HG03108 (cell line): ENCODE measurements at regions not wholly inside any gene's neighbourhood (a gene's known extent, or its start where the extent isn't known, plus 50 kb on each side); places are given as distances from the start of the nearest gene placed in this dataset.

ENCODE experiments used
- ATAC-seq: cut with Tn5 transposase; IDR thresholded peaks from one replicate; pipeline ENCODE4 v1.9.1; 2021; ENCODE audit warnings: moderate library complexity; ENCODE audit not compliant: unreplicated experiment

DNA sequence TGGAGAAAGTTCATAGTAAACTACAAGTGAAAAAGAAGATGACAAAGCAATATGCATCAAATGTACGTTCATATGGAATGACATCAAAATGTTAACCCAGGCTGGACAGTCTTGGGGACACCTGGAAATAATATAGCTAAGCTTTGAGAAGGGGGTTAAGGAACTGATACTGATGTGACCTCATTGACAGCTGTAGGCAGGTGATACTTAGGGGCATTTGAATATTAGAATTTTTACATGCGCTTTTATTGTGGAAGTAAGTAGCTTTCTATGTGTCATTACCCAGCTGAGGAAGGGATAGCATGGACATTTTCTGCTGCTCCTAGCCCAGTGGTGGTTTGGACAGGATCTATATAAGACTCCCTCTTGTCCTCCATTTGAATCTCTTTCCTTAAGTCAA, 299.7 kb downstream of the CWC27 start:
- ATAC-seq: no peak

DNA sequence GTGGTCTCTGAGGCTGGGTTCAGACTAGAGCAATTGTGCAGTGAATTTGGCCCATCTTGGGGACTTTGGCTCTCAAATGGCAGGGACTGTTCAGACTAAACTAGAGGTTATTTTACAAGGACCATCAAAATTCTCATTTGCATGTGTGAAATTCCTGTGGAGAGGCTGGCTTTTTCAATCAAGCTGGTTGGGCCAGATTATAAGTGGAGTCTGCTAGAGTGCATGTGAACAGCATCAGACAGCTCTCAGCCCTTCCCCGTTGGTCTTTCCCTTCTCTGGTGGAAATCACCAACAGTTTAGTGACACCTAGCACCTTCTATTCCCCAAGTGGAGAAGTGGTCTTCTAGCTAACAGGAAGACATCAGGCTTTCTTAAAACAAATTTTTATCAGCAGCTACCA, 301.3 kb downstream of the CWC27 start:
- no peak for ATAC-seq

DNA sequence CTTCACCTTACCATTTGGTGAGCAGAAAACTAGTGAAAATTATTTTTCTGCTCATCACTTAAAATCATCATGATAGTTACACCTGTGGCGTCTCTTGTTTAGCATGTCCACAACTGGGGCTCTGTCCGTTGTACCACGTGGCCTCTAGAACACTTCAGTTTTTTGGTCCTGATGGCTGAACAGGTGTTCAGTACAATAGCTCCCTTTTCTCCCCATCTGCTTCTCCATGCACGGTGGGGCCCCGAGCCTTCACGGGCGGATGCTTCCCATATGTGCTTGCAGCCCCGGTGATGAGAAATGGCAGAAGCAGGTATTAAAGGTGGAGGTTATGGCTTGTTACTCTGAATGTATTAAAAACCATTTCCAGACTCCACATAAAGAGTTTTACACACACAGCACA, 304.1 kb downstream of the CWC27 start:
- no peak for ATAC-seq

DNA sequence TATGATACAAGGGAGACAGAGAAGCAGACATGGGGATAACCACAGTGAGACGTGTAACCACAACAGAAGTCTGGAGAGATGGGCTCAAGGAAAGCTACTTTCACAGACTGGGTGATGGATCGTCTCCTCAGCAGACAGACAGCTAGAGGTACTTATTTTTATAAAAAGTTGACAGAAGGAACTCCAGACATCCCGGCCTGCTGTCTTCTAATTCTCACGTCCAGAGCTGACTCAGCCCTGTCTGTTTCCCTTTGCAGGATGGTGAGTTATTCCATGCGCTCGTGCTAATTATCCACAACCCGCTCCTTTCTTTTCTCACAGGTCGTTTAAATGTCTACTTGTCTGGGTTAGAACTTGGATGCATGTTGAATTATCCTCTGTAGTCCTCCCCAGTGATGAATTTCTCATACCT, 304.5 kb downstream of the CWC27 start:
- ATAC-seq: no peak

DNA sequence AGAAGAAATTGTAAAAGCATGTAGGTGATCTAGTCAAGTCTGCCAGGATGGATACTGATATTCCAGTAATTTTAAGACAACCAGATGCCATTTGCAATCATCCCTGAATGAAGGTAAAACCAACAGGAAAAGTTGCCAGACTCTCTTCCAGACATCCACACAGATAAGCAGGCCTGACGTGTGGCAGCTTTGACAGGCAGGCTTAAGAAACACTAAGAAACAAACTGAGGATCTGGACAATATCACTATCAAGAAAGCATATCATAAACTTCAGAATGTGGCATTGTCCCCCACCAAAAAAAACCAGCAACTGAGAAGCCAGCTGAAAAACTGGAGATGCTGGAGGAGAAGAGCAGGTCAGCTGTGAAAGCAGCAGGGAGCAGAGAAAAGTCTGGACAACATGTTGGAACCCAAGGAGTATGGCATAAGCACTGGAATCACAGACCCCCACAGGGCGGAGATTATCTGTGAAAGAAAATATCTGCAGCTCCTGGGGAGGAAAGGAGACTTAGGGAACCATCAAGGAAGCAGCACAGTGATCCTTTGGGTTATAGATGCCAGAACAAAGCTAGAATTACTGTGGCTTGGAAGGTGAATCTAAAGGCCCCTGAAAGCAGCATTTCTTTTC, 307.0 kb downstream of the CWC27 start:
- no peak for ATAC-seq

DNA sequence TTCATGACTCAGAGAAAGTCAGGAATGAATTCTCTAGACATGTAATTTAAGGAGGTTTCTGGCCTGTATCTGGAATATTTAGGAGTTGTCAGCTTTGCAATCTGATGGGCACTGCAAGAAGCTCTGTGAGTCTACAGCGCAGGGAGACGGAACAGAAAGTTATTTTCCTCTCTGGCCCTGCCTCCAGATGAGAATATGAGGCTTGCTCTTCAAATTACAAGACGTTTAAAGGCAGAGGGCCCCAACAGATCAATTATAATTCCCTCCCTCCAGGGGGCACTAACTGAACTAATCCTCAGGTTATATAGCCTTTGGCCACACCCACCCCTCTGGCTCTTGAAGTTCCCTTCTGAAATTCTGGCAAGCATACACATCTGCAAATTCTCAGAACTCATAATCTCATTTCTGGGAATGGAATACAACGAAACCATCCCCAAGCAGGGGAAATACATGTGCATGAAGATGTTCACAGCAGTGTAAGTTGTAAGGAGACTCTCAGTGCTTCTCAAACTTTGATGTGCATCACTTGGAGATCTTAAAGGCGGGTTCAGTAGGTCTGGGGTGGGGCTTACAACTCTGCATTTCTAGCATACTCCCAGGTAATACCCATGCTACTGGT, 307.6 kb downstream of the CWC27 start:
- peak; percentile 77 for ATAC-seq

DNA sequence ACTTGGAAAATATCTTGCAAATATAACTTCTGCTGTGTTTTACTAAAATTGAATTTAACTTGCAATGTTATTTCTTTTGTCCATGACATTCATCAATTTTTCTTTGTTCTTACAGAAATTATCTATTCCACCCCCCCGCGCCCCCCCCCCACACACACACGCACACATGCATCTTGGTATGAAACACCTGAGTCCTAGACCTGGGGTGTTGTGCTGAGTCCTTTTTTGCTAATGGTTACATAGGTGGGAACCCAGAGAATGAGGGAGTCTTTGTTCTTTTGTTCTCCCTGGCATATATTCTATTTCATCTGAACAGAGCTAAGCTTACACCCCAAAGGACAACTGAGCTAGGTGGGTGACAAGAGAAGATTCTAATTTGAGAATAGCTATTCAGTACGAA, 308.9 kb downstream of the CWC27 start:
- no peak for ATAC-seq

DNA sequence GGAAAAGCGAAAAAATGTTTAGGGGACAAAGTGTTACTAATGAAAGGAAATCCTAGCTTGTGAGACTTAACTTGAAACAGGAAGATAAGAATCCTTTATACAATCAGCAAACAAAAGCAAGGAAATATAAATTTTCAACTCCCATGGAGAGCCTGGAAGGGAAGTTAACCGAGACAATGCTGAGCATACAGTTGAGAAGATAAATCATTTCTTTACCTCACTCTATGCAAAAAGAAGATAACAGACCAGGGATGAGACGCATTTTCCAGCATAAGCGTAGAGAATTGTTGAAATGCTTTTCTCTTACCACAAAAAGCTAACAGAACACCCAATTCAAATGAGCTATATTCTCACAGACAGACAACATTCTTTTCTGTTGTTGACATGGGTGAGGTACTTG, 309.6 kb downstream of the CWC27 start:
- ATAC-seq: no peak

DNA sequence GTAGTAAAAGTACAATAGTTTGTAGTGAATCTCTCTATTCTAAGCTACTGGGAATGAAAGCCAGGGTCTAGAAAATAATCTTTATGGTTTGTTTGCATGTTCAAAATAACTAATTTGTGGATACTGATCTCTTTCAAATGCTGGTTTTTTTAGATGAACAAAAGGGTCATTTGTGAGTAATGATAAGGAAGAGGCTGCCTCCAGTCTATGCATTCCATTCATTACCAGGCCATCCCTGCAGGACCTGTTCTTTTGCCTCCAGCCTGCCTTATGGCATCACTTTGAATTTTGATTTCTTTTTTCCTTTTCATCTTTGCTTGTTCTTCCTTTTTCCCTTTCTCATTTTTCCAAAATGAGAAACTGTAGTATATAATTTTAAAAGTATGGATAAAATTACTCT, 312.3 kb downstream of the CWC27 start:
- ATAC-seq: no peak

DNA sequence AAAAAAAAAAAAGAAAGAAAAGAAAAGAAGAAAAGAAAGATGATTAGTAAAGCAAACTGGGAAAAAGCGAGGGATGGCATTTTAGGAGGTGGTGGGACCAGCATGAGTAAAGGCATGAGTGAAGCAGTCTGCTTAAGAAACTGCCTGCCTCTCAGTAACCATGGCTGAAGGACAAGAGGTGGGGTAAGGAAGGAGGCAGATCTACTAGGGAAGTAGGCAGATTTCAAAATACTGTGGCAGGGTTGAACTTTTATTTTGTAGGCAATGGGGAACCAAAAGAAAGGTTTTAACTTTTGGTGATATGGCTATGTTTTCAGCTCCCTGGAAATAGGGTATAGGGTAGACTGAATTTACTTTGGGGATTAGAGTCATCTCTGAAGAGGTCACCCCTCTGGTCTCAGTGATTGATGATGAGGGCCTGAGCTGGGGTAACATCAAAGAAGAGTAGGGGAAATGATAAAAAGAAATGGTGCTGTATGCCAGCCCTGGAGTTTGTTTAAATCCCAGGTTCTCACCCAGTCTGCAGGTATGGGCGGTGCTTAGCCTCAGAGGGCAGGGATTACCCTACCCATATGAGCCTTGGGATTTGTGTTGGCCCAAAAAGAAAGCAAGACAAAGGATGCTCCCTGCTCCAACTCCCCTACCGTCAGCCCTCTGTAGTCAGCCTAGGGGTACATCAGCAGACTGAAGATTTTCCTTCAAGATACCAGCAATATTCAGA, 316.2 kb downstream of the CWC27 start:
- ATAC-seq: no peak

DNA sequence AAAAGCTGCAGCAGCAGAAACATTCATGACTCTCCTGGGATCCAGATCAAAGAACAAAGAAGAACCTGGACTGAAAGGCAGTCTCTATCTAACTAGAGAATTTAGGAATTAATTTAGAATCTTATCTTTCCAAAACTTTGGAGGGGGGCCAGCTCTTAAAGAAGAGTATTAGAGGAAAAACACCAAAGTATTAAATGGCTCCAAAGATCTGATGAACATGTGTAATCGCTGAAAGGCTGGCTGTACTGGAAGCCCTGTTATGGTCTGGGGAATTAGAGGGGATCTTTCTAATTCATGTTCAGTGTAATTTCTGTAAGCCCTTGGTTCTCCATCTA, 316.8 kb downstream of the CWC27 start:
- no peak for ATAC-seq

DNA sequence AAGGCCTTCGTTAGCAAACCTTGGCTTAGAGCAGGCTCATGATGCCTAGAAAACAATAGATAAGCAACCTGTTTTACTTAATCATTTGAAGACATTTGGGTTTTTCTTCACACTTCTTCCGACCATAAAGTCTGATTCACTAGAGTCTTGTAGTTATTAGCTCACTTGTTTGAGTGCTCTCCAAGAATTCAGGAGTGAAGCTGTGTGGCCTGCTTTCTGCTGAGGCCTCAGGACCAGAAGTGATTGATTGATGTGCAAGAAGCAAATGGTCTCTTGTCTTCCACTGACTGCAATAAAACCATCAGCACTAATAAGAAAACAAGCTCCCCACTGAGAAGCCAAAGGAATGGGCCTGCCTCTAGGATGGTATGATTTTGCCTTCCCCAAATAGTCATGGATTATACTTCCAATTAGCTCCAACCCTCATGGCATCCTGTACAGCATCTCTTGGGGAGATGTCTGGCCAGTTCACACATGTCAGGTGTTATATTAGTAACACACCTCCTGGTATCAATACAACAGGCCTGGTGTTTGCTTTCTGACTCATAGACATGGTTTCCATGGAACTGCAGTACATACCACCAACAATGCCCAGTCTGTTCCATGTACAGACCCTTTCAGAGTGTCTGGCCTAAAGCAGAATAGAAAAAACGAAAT, 317.6 kb downstream of the CWC27 start:
- ATAC-seq: no peak

DNA sequence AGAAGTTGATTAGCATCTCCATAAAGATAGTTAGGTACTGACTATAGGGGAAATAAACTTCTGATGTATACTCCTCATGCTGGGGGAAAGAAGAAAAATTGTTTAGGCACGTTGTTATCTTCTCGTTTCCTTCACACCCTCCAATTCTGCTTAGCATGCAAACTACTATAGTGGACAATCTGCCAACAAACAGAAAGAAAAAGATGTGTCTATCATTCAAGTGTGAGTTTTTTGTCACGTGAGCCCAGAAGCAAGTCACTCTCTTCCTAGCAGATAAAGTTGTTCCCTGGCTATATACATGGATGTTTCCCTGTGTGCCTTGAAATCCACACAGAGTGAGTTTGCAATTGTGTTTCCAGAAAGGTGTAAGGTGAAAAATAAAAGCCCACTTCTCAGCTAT, 318.4 kb downstream of the CWC27 start:
- ATAC-seq: no peak

DNA sequence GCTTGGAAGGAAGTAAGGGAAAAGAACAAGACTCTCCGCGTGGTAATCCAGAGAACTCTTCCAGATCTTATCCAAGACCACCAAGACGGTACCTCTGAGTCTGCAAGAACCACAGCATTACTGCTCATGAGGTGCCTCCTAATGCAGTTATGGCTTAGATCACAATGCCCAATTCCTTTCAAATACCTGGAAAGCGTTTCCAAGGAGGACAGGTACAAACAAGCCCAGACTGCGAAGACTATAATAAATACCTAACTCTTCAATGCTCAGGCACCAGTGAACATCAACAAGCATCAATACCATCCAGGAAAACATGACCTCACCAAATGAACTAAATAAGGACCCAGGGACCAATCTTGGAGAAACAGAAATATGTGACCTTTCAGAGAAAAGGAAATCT, 325.5 kb downstream of the CWC27 start:
- ATAC-seq: no peak

DNA sequence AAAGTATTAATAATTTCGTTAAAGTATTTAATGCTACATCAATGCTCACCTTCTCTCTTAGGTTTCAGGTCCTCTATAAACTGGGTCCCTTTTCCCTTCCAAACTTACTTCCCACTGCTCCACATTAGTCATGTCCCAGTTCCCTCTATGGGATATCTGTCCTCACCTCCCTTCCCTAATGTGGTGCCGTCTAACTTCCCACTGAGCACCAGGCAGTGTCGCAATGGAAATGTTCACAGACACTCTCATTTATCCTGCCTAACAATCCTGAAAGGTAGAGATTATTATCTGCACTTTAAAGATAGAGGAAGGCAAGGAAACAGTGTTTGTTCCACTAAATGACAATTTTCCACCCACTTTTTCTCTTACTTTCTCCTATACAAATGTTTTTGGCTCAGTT, 329.7 kb downstream of the CWC27 start:
- no peak for ATAC-seq
